Naive thymus-derived CD8-positive, alpha-beta T cell (primary cell): ENCODE measurements at regions not wholly inside any gene's neighbourhood (a gene's known extent, or its start where the extent isn't known, plus 50 kb on each side); places are given as distances from the start of the nearest gene placed in this dataset.

Source experiments
- ATAC-seq, 2 donors: fragments of 150-1000 bp; cut with Tn5 transposase in 1 of 2; sonication (Bioruptor Pico), chemical (Tn5 transposase) in 1 of 2; 1 replicate in 1 of 2; 2 replicates in 1 of 2; pipeline ENCODE4 v1.10.0; 2021; ENCODE audit warnings: mild to moderate bottlenecking in 2 of 2, moderate library complexity in 2 of 2
- POLR2A ChIA-PET: fragments of 350-600 bp; sonication (Branson Sonifier 250); formaldehyde crosslinking; loops from one replicate; lab custom pipeline; 2021; ENCODE audit warnings: antibody characterized with exemption; lab: Charles Lee
- DNase-seq, 10 donors: peaks; one replicate each; pipeline versions ENCODE4 v3.0.0 to v3.0.0-alpha.2; 2020 to 2022
- H3K27ac Mint-ChIP-seq, 10 donors: one replicate each; pipeline ENCODE4 v1.8.0; 2020 to 2022; ENCODE audit warnings: mild to moderate bottlenecking in 10 of 10, mixed read lengths in 10 of 10, moderate library complexity in 4 of 10, inconsistent platforms in 1 of 10
- H3K27me3 Mint-ChIP-seq, 5 donors: one replicate each; pipeline ENCODE4 v1.8.0; 2021 to 2022; ENCODE audit warnings: mixed read lengths in 5 of 5
- H3K36me3 Mint-ChIP-seq, 3 donors: one replicate each; pipeline ENCODE4 v1.8.0; 2020 to 2022; ENCODE audit warnings: mixed read lengths in 3 of 3, mild to moderate bottlenecking in 2 of 3, inconsistent platforms in 1 of 3
- H3K4me1 Mint-ChIP-seq, 4 donors: one replicate each; pipeline ENCODE4 v1.8.0; 2021 to 2022; ENCODE audit warnings: mixed read lengths in 4 of 4
- H3K4me3 Mint-ChIP-seq, 10 donors: one replicate each; pipeline ENCODE4 v1.8.0; 2020 to 2022; ENCODE audit warnings: mild to moderate bottlenecking in 10 of 10, mixed read lengths in 10 of 10, moderate library complexity in 6 of 10, inconsistent platforms in 1 of 10
- H3K9me3 Mint-ChIP-seq, 9 donors: one replicate each; pipeline ENCODE4 v1.8.0; 2020 to 2022; ENCODE audit warnings: mixed read lengths in 9 of 9, mild to moderate bottlenecking in 3 of 9, inconsistent platforms in 1 of 9, moderate library complexity in 1 of 9

DNA sequence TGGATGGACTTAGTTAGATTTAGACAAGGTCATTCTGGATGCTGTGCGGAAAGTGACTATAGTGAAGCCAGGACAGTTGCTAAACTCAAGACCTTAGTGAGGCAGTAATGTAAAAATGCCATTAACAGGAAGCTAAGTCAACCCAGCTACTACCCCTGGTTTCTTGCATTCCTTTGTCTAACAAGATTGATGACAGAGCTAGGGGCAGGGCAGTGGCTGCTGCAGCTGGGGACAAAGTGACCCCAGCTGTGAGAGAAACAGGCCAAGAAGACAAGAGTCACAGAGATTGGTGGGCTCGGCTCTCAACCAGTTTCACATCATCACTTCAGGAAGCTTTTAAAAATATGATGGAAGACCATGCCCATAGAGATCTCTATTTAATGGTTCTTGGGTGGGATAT, 110.4 kb upstream of the POU2AF2 start:
- peaks cover 6 to 32% (median 18%) of the 10 kb centered on the region in 5 donors for H3K27me3 Mint-ChIP-seq
- H3K4me3 Mint-ChIP-seq, result no peak overlapping the region
- H3K36me3 Mint-ChIP-seq, result peaks cover 0 to 4% (median 0%) of the 10 kb centered on the region in 3 donors
- no peak overlapping the region for H3K27ac Mint-ChIP-seq
- no peak for DNase-seq
- H3K9me3 Mint-ChIP-seq, result peaks cover 0 to 12% (median 0%) of the 10 kb centered on the region in 9 donors
- no peaks in the 10 kb centered on the region for H3K4me1 Mint-ChIP-seq
- ATAC-seq, result no peak
- POLR2A ChIA-PET, result no interaction called here

DNA sequence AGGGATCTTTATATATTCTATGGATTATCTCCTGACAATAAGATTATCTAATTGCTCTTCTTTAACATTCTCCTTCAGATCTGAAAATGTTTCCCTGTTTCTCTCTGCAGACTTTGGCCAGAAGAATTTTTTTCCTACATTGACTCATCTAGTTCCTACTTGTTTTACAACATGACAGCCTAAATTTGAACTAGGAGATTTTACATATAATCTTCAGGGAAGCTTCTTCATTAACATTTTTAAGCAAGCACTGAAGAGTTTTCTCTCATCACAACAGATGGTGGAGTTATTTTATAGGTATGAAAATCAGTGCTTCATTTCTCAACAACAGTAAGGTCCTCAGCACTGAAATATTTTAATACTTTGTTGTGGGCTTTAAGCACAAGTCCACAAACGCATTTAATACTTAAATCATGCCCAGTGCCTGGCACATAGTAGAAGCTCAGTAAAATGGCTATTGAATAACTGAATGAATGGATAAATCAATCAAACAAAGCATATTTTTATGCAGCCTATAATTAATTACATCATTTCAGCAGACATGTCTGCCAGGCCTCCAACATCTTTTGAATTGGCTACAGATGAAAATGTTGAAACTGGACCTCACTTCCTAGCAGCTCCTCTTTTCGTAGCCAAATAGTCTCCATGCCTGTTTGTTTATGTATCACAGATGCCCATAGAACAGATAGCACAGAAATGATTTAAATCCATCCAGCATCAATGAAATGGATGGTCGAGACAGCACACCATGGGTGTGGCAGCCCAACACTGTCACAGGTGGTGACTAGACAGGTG, 117.3 kb upstream of the POU2AF2 start:
- ATAC-seq, result no peak
- POLR2A ChIA-PET, result no interaction called here
- H3K4me1 Mint-ChIP-seq, result no peaks in the 10 kb centered on the region
- H3K27ac Mint-ChIP-seq, result no peak overlapping the region
- H3K4me3 Mint-ChIP-seq, result no peak overlapping the region
- H3K9me3 Mint-ChIP-seq, result peaks cover 0 to 12% (median 0%) of the 10 kb centered on the region in 9 donors
- H3K27me3 Mint-ChIP-seq, result peaks cover 1 to 9% (median 3%) of the 10 kb centered on the region in 5 donors
- DNase-seq, result no peak
- peaks cover 0 to 4% (median 0%) of the 10 kb centered on the region in 3 donors for H3K36me3 Mint-ChIP-seq

DNA sequence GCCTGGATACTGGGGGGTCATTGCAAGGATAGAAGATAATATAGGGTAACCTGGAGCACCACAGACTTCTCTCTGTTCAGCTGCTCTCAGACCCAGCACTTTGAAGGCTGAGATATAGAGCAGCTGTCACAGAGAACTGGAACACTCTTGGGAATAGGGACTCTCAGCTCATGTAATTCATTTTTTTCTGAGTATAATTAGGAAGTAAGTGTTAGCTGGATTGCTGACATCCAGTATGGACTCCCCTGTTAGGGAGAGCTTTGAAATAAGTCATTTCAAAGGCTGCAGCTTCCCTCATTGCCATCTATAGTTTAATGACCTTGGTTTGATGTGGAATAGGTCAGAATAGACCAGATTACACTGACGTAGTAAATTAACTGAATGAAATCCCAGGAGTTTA, 120.8 kb upstream of the POU2AF2 start:
- no peaks in the 10 kb centered on the region for H3K36me3 Mint-ChIP-seq
- peaks cover 0 to 2% (median 0%) of the 10 kb centered on the region in 9 donors for H3K9me3 Mint-ChIP-seq
- H3K27me3 Mint-ChIP-seq, result peaks cover 0 to 9% (median 5%) of the 10 kb centered on the region in 5 donors
- no peak overlapping the region for H3K4me3 Mint-ChIP-seq
- DNase-seq (no peak), ATAC-seq (no peak)
- no peaks in the 10 kb centered on the region for H3K4me1 Mint-ChIP-seq
- POLR2A ChIA-PET, result no interaction called here
- H3K27ac Mint-ChIP-seq, result no peak overlapping the region

DNA sequence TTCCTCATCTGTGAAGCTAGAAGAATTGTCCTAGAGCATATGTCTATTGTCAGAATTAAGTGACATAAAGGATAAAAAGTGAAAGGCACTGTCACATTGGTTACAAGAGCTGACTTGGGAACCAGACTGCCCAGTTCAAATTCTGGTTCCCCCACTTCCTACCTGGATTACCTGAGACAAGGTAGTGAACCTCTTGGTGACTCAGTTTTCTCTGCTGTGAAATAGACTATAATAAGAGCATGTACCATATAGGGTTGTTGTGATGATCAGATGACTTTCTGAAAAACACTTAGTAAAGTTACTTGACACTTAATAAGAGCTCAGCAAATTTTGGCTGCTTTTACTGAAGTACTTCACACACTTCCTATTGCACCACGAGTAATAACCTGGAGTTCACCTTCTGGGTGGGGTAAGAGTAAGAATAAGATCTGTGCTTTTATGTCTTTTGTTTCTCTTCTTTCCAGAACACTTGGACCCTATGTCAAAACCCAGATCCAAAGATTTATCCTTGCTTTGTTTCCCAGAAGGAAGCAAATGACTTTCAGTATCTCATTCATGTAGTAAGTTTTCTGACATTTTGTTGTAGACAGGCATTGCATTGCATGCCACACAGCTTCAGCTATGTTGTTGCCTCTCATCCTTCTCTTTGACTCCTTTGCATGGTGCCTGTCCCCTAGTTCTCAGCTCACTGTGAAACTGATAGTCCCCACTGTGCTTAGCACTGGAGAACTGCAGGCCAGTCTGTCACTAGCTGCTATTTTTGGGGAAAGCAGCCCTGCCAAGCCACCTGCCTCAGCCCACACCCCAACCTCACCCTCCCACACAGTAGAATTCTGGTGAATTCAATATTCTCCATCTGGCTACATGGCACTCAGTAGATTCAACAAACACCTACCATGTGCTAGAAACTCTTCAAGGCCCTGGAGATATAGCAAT, 121.8 kb upstream of the POU2AF2 start:
- peaks cover 0 to 2% (median 0%) of the 10 kb centered on the region in 9 donors for H3K9me3 Mint-ChIP-seq
- no peaks in the 10 kb centered on the region for H3K4me1 Mint-ChIP-seq
- ATAC-seq (no peak), DNase-seq (no peak)
- H3K4me3 Mint-ChIP-seq, result no peak overlapping the region
- POLR2A ChIA-PET, result no interaction called here
- no peak overlapping the region for H3K27ac Mint-ChIP-seq
- peaks cover 0 to 10% (median 7%) of the 10 kb centered on the region in 5 donors for H3K27me3 Mint-ChIP-seq
- no peaks in the 10 kb centered on the region for H3K36me3 Mint-ChIP-seq

DNA sequence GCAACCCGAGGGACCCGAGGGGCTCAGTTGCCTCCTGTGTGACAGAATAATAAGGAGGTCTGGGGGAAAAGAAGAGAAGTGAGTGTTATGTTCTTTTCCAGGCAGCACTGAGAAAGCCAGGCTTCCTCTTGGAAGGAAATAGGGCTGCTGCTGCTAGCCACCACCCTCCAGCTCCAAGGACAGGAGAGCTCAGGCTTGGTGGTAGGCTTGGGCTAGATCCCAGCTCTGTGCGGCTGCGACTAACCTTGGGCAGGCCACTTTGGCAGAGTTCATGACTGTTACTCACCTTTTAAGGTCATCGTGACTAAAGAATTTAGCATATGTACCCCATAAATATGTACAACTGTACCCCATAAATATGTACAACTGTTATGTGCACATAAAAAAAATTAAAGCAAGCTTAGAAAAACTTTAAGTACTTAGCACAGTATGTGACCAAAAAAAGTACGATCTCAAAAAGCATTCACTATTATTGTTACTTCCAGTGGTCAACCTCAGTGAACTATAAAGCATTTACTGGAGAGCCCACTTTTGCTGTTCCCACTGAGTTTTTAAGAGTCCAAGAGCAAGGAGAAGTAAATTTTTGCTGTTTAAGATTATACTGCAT, 124.7 kb upstream of the POU2AF2 start:
- no peak overlapping the region for H3K27ac Mint-ChIP-seq
- no peaks in the 10 kb centered on the region for H3K4me1 Mint-ChIP-seq
- DNase-seq (no peak), ATAC-seq (no peak)
- POLR2A ChIA-PET, result no interaction called here
- H3K36me3 Mint-ChIP-seq, result no peaks in the 10 kb centered on the region
- H3K4me3 Mint-ChIP-seq, result no peak overlapping the region
- H3K27me3 Mint-ChIP-seq, result peaks cover 0 to 21% (median 5%) of the 10 kb centered on the region in 5 donors
- peaks cover 0 to 2% (median 0%) of the 10 kb centered on the region in 9 donors for H3K9me3 Mint-ChIP-seq

DNA sequence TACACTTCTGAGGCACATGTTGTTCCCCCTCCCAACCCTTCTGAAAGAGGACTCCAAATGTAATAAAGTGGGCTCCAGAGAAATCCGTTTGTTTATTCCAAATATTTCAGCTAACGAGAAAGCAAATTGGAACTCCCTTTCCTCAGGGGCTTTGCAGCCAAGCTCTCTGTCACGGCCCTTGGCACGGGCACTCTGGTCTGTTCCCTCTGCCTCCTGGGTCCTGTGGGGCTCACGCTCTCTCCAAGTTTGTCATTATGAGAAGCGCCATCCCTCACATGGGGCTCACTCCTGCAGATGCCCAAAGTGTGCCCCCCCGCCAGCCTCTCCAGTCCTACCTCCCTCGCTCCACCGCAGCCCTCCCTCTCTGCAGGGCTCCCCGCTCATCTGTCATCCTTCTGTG, 125.4 kb upstream of the POU2AF2 start:
- DNase-seq (no peak), ATAC-seq (no peak)
- POLR2A ChIA-PET, result no interaction called here
- Mint-ChIP-seq H3K36me3 (no peaks in the 10 kb centered on the region), H3K27me3 (peaks cover 0 to 21% (median 5%) of the 10 kb centered on the region in 5 donors), H3K27ac (no peak overlapping the region), H3K9me3 (peaks cover 0 to 2% (median 0%) of the 10 kb centered on the region in 9 donors), H3K4me1 (no peaks in the 10 kb centered on the region), H3K4me3 (no peak overlapping the region)

DNA sequence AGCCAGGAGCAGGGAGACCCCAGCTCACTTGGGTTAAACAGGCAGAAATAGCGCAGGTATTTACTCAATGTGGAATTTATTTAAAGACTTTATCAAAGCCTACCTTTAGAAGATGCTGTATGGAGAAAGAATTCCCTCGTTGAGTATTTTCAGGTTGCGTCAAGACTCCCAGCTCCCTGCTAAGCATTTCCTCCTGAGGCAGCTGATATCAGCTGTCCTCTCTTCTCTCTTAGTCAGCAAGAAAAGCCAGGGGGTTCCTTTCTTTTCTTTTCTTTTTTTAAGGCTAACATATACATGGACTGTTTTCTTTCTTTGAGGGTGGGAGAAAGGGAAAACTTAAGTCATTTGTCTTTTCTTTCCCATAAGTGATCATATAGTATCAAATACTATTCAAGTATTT, 125.8 kb upstream of the POU2AF2 start:
- DNase-seq (no peak), ATAC-seq (no peak)
- Mint-ChIP-seq H3K9me3 (peaks cover 0 to 2% (median 0%) of the 10 kb centered on the region in 9 donors), H3K27ac (no peak overlapping the region), H3K4me1 (no peaks in the 10 kb centered on the region), H3K27me3 (peaks cover 0 to 21% (median 5%) of the 10 kb centered on the region in 5 donors), H3K4me3 (no peak overlapping the region), H3K36me3 (no peaks in the 10 kb centered on the region)
- POLR2A ChIA-PET, result no interaction called here

DNA sequence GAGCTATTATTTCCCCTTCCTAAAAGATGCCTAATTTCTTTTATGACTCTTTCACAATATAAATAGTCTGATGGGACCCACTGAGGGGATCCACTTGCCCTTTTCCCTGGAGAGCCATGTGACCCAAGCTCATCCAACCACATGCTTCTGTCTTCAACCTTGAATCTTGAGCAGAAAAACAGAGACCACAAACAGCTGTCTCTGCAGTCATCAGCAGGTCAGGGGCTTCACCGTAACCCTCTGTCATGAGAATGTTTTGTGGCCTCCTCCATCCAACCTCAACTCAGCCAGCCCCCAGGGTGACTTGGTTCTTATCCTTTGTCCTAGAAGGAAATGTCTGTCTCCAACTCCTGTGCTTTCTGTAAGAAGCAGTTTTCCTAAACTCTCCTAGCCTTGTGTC, 129.6 kb upstream of the POU2AF2 start:
- POLR2A ChIA-PET, result no interaction called here
- Mint-ChIP-seq H3K27ac (no peak overlapping the region), H3K4me1 (peaks cover 0 to 2% (median 0%) of the 10 kb centered on the region in 4 donors), H3K36me3 (no peaks in the 10 kb centered on the region), H3K27me3 (peaks cover 0 to 20% (median 8%) of the 10 kb centered on the region in 5 donors), H3K9me3 (no peaks in the 10 kb centered on the region), H3K4me3 (no peak overlapping the region)
- ATAC-seq (no peak), DNase-seq (no peak)

DNA sequence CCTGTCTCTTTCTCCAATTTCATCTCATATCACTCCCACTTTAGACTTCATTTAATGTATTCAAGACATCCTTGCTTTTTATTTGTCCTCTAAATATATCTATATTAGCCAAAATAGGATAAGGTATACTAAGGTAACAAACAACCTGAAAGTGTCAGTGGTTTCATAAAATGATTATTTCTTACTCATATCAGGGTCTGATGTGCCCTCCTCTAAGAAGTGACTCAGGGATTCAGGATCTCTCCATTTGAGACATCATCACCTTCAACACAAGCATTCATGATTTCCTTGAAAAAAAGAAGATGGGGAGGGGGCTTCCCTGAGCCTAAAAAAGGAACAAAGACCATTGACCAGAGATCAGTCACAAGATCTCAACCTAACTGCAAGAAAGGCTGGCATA, 131.4 kb upstream of the POU2AF2 start:
- H3K4me1 Mint-ChIP-seq, result peaks cover 0 to 2% (median 0%) of the 10 kb centered on the region in 4 donors
- DNase-seq (no peak), ATAC-seq (no peak)
- POLR2A ChIA-PET, result no interaction called here
- H3K27me3 Mint-ChIP-seq, result peaks cover 0 to 20% (median 2%) of the 10 kb centered on the region in 5 donors
- H3K27ac Mint-ChIP-seq, result no peak overlapping the region
- no peaks in the 10 kb centered on the region for H3K36me3 Mint-ChIP-seq
- H3K4me3 Mint-ChIP-seq, result no peak overlapping the region
- H3K9me3 Mint-ChIP-seq, result no peaks in the 10 kb centered on the region

DNA sequence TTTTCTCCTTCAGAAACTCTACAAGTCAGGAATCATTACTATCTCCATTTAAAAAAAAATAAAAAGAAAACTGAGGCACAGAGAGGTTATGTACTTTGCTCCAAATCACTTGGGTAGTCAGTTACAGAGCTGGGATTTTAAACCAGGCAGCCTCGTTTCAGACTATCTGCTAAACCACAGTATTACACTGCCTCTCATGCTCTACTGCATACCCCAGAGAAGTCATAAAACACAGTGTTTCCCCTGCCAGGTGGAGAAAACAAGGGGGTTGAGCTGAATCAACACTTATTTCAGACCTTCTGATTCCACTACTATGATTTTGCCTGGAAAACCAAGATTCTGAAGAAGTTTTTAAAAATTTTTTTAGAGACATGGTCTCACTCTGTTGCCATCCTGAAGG, 132.9 kb upstream of the POU2AF2 start:
- Mint-ChIP-seq H3K9me3 (no peaks in the 10 kb centered on the region), H3K4me3 (no peak overlapping the region), H3K36me3 (no peaks in the 10 kb centered on the region), H3K27ac (no peak overlapping the region), H3K4me1 (peaks cover 0 to 2% (median 0%) of the 10 kb centered on the region in 4 donors), H3K27me3 (peaks cover 0 to 19% (median 2%) of the 10 kb centered on the region in 5 donors)
- DNase-seq (no peak), ATAC-seq (no peak)
- POLR2A ChIA-PET, result no interaction called here

DNA sequence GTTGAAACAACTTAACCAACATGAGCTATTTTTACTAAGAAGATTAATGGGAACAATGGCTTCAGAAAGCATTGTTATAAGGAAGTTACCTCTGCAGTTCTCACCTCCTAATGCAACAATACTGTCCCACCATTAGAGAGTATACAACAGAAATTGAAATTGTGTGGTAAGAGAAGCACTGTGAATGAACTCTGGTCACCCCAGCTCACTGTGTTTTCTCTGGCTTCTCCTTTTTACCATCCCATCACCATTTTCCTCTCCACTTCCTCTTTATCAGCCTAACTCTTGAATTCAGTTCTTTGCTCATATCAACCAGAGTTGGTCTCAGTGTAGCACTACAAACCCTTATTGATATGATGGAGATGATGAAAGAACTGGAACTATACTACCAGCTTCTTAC, 138.0 kb upstream of the POU2AF2 start:
- POLR2A ChIA-PET, result no interaction called here
- H3K36me3 Mint-ChIP-seq, result no peaks in the 10 kb centered on the region

DNA sequence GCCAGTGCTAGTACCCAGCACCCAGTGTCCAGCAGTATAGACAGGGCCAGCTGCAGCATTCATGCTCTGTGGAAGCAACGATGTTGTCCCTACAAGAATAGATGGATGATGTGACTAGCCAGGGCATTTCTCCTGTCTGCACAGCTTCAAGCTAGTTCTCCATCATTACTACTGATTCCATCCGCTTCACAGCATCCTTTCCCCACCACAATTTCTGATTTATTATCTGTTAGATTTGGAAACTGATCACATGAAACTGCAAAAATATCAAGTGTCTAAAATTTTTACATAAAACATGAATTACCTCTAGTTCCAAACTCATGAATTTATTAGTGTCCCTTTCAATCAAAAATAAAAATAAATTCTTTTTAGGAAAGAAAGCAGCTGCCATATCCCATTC, 138.9 kb upstream of the POU2AF2 start:
- Mint-ChIP-seq H3K27me3 (peaks cover 0 to 19% (median 11%) of the 10 kb centered on the region in 5 donors), H3K27ac (no peak overlapping the region), H3K9me3 (no peaks in the 10 kb centered on the region), H3K36me3 (no peaks in the 10 kb centered on the region), H3K4me1 (no peaks in the 10 kb centered on the region), H3K4me3 (no peak overlapping the region)
- DNase-seq (no peak), ATAC-seq (no peak)
- POLR2A ChIA-PET, result no interaction called here

More for the DNA sequence above, 138.0 kb upstream of the POU2AF2 start:
- Mint-ChIP-seq H3K9me3 (no peaks in the 10 kb centered on the region), H3K27me3 (peaks cover 2 to 23% (median 12%) of the 10 kb centered on the region in 5 donors), H3K27ac (no peak overlapping the region), H3K4me1 (peaks cover 0 to 2% (median 0%) of the 10 kb centered on the region in 4 donors), H3K4me3 (no peak overlapping the region)
- no peak for DNase-seq
- no peak for ATAC-seq
